Left ventricle myocardium inferior (tissue), 1 donor: ENCODE measurements at regions not wholly inside any gene's neighbourhood (a gene's known extent, or its start where the extent isn't known, plus 50 kb on each side); places are given as distances from the start of the nearest gene placed in this dataset.

Experiments
- DNase-seq: peaks from one replicate; pipeline ENCODE4 v3.0.0-alpha.2; 2020
- H3K27ac ChIP-seq: fragments of 200-600 bp; replicated peaks from 2 replicates; pipeline ENCODE4 v1.8.0; 2021
- H3K27me3 ChIP-seq: fragments of 200-600 bp; 2 replicates; pipeline ENCODE4 v1.8.0; 2021; ENCODE audit warnings: low read depth
- H3K36me3 ChIP-seq: fragments of 200-600 bp; 2 replicates; pipeline ENCODE4 v1.8.0; 2021
- H3K4me1 ChIP-seq: fragments of 200-600 bp; 2 replicates; pipeline ENCODE4 v1.8.0; 2021
- H3K4me3 ChIP-seq: fragments of 200-600 bp; 2 replicates; pipeline ENCODE4 v1.8.0; 2021; ENCODE audit warnings: mild to moderate bottlenecking, moderate library complexity
- H3K9me3 ChIP-seq: fragments of 200-600 bp; replicated peaks from 2 replicates; pipeline ENCODE4 v1.8.0; 2021
- CTCF ChIP-seq: fragments of 200-600 bp; IDR thresholded peaks from 2 replicates; pipeline ENCODE4 v1.8.0; 2021; ENCODE audit warnings: antibody characterized with exemption, mild to moderate bottlenecking, borderline replicate concordance
- intact Hi-C: fragments of 100-400 bp; cut with micrococcal nuclease; formaldehyde crosslinking; loops from one replicate; pipeline ENCODE4 v1.11.0; 2022
- donor health status: DM: no; HTN: yes; CAD: no; lungs with severe emphysema.

- H3K9me3 ChIP-seq: no peaks in the 10 kb centered on the region
- TF ChIP-seq CTCF: no peak
- no peak overlapping the region for H3K4me3 ChIP-seq
- H3K4me1 ChIP-seq: no peaks in the 10 kb centered on the region
- no peak for DNase-seq
- H3K27ac ChIP-seq: no peak overlapping the region
- no peaks in the 10 kb centered on the region for H3K36me3 ChIP-seq
- H3K27me3 ChIP-seq: no peaks in the 10 kb centered on the region
- intact Hi-C loops: no loop called here
These were observed 187.0 kb upstream of the PPARGC1A start for GRCh38 chr4:24076811-24077210.

- H3K9me3 ChIP-seq: no peaks in the 10 kb centered on the region
- H3K36me3 ChIP-seq: no peaks in the 10 kb centered on the region
- TF ChIP-seq CTCF: no peak
These were observed 184.1 kb upstream of the PPARGC1A start for GRCh38 chr4:24073948-24074347.

GRCh38 chr4:24071612-24072372 lies 181.9 kb upstream of the PPARGC1A start:
- peaks cover 9% of the 10 kb centered on the region for H3K4me1 ChIP-seq
- DNase-seq: no peak
- no peak overlapping the region for H3K4me3 ChIP-seq
- no peaks in the 10 kb centered on the region for H3K9me3 ChIP-seq
- no peaks in the 10 kb centered on the region for H3K27me3 ChIP-seq
- no peaks in the 10 kb centered on the region for H3K36me3 ChIP-seq
- no peak for TF ChIP-seq CTCF
- no peak overlapping the region for H3K27ac ChIP-seq
- intact Hi-C loops: no loop called here

More at GRCh38 chr4:24073948-24074347, 184.1 kb upstream of the PPARGC1A start:
- no peak overlapping the region for H3K4me3 ChIP-seq
- no peaks in the 10 kb centered on the region for H3K4me1 ChIP-seq
- intact Hi-C loops: no loop called here
- H3K27me3 ChIP-seq: no peaks in the 10 kb centered on the region
- no peak overlapping the region for H3K27ac ChIP-seq
- DNase-seq: no peak

GRCh38 chr4:24070117-24070516 lies 180.3 kb upstream of the PPARGC1A start:
- peaks cover 9% of the 10 kb centered on the region for H3K4me1 ChIP-seq
- intact Hi-C loops: no loop called here
- no peak for TF ChIP-seq CTCF

GRCh38 chr4:24067367-24068193 lies 177.7 kb upstream of the PPARGC1A start:
- peak overlapping the region; percentile 76 for H3K27ac ChIP-seq
- no peaks in the 10 kb centered on the region for H3K27me3 ChIP-seq
- no peak for TF ChIP-seq CTCF
- DNase-seq: peak; percentile 16
- peaks cover 9% of the 10 kb centered on the region for H3K4me1 ChIP-seq
- intact Hi-C loops: no loop called here
- H3K36me3 ChIP-seq: no peaks in the 10 kb centered on the region
- H3K9me3 ChIP-seq: no peaks in the 10 kb centered on the region
- no peak overlapping the region for H3K4me3 ChIP-seq

More at GRCh38 chr4:24070117-24070516, 180.3 kb upstream of the PPARGC1A start:
- Histone ChIP-seq H3K9me3 (no peaks in the 10 kb centered on the region), H3K27me3 (no peaks in the 10 kb centered on the region), H3K36me3 (no peaks in the 10 kb centered on the region), H3K27ac (no peak overlapping the region), H3K4me3 (no peak overlapping the region)
- no peak for DNase-seq
